Transverse colon (tissue), 4 donors: ENCODE measurements at regions not wholly inside any gene's neighbourhood (a gene's known extent, or its start where the extent isn't known, plus 50 kb on each side); places are given as distances from the start of the nearest gene placed in this dataset.

ENCODE experiments used
- CTCF ChIP-seq, 5 experiments: fragments of 200-600 bp in 3 of 5; fragments of 450-650 bp in 2 of 5; sonication (generic) in 3 of 5; IDR thresholded peaks; 1 replicate in 2 of 5; 2 replicates in 3 of 5; pipeline ENCODE4 v1.5.1; 2016 to 2017; ENCODE audit warnings: antibody characterized with exemption in 5 of 5, inconsistent platforms in 3 of 5, mild to moderate bottlenecking in 2 of 5, moderate library complexity in 1 of 5
- EP300 ChIP-seq: sonication (generic); formaldehyde crosslinking; IDR thresholded peaks from one replicate; pipeline ENCODE4 v1.6.1; 2017; ENCODE audit warnings: antibody characterized with exemption, low read depth
- POLR2A ChIP-seq: fragments of 450-650 bp; IDR thresholded peaks from one replicate; pipeline ENCODE4 v1.6.1; 2016; ENCODE audit warnings: antibody characterized with exemption, mild to moderate bottlenecking, moderate library complexity
- POLR2AphosphoS5 ChIP-seq, 3 donors: sonication (generic); formaldehyde crosslinking; IDR thresholded peaks; one replicate each; pipeline ENCODE4 v1.6.1; 2016; ENCODE audit warnings: antibody characterized with exemption in 3 of 3

- no peak for TF ChIP-seq CTCF (IDR thresholded peaks at IDR 0.05)
- no peak for TF ChIP-seq POLR2AphosphoS5 (IDR thresholded peaks at IDR 0.05)
- TF ChIP-seq EP300 = no peak
- no peak for TF ChIP-seq POLR2A
These were observed 177.9 kb downstream of the PLOD2 start for GRCh38 chr3:145983101-145983500.
